ENCODE measurements at regions not wholly inside any gene's neighbourhood (a gene's known extent, or its start where the extent isn't known, plus 50 kb on each side); places are given as distances from the start of the nearest gene placed in this dataset.

GRCh38 chr21:15531986-15532385, 197.8 kb upstream of the USP25 start (continued):
- TF ChIP-seq TFDP2 (CRISPR knock-in tag; IDR thresholded peaks at IDR 0.05) (no peak), ZNF850 (CRISPR knock-in tag; conservative IDR thresholded peaks at IDR 0.05) (no peak), SYNCRIP (IDR thresholded peaks at IDR 0.05; ENCODE audit: insufficient read depth, low read depth, low read length) (no peak), TMF1 (CRISPR knock-in tag; IDR thresholded peaks at IDR 0.05; ENCODE audit: low read depth) (no peak)

GRCh38 chr21:15533618-15534017, 196.2 kb upstream of the USP25 start:
- BruUV-seq (replicated peaks), result no TSS peak
- DNase-seq (ENCODE audit: low spot score) (no peak), ATAC-seq (no peak), FAIRE-seq (no peak)
- H4K20me1 ChIP-seq (ENCODE audit: insufficient read depth, low read length), result no peaks in the 10 kb centered on the region
- H2AFZ ChIP-seq (ENCODE audit: low read length), result no peak overlapping the region
- H3K79me2 ChIP-seq (ENCODE audit: insufficient read depth, low read length), result no peaks in the 10 kb centered on the region
- no peaks in the 10 kb centered on the region for H3K36me3 ChIP-seq (replicated peaks in 1 of 2; ENCODE audit: control insufficient read depth in 1 of 2, insufficient read depth in 2 of 2, low read length in 2 of 2)
- in situ Hi-C loops (cut with HindIII; ENCODE audit: extremely low pct_ligation_motif_present, low pct_unique_long_range_greater_than_20kb), result no loop called here
- POLR2A ChIA-PET, result no interaction called here
- CTCF ChIA-PET (ENCODE audit: low intra/inter-chr PET ratio, low total read pairs), result no interaction called here
- no peak overlapping the region for H3K4me2 ChIP-seq (ENCODE audit: low read depth, low read length)
- H3K27me3 ChIP-seq (ENCODE audit: control insufficient read depth in 1 of 2, insufficient read depth in 2 of 2, low read length in 2 of 2), result no peaks in the 10 kb centered on the region; a peak in 2 of 5 replicates
- no peak for TF ChIP-seq GZF1 (CRISPR knock-in tag; IDR thresholded peaks at IDR 0.05)
- no peak for TF ChIP-seq ZNF44 (CRISPR knock-in tag; IDR thresholded peaks at IDR 0.05)
- no peak for TF ChIP-seq SYNCRIP (IDR thresholded peaks at IDR 0.05; ENCODE audit: insufficient read depth, low read depth, low read length)
- TF ChIP-seq ZNF792 (CRISPR knock-in tag; IDR thresholded peaks at IDR 0.05), result no peak
- TF ChIP-seq ZFP36L2 (CRISPR knock-in tag; IDR thresholded peaks at IDR 0.05), result no peak
- TF ChIP-seq KLF15 (CRISPR knock-in tag; IDR thresholded peaks at IDR 0.05; ENCODE audit: borderline replicate concordance), result no peak
- no peak overlapping the region for H3K27ac ChIP-seq (ENCODE audit: extremely low read length, insufficient read depth, low read length)
- no peaks in the 10 kb centered on the region for H3K4me1 ChIP-seq (ENCODE audit: insufficient read depth, low read length)
- H3K9ac ChIP-seq (ENCODE audit: insufficient read depth, low read depth, low read length), result no peak overlapping the region
- H3K4me3 ChIP-seq (replicated peaks in 1 of 3; ENCODE audit: insufficient read depth in 1 of 3, low read depth in 2 of 3, low read length in 3 of 3), result no peak overlapping the region
- intact Hi-C loops (cut with micrococcal nuclease; ENCODE audit: unreplicated experiment), result no loop called here
- WGBS (ENCODE audit: low lambda C conversion rate), result 34% methylated on average over 4 of the region's 4 CpGs
- H3K9me3 ChIP-seq (ENCODE audit: low read length), result no peaks in the 10 kb centered on the region
